ENCODE measurements at regions not wholly inside any gene's neighbourhood (a gene's known extent, or its start where the extent isn't known, plus 50 kb on each side); places are given as distances from the start of the nearest gene placed in this dataset.

GRCh38 chr2:220963930-220964329 lies 608.2 kb downstream of the EPHA4 start:
- no peak overlapping the region for H2AFZ ChIP-seq (ENCODE audit: low read length, unreplicated experiment)
- no peaks in the 10 kb centered on the region for H3K27me3 ChIP-seq (ENCODE audit: insufficient read depth, low read length)
- no peaks in the 10 kb centered on the region for H3K36me3 ChIP-seq (ENCODE audit: insufficient read depth, low read length)
- no peak overlapping the region for H3K27ac ChIP-seq (ENCODE audit: low read depth, low read length)
- no peaks in the 10 kb centered on the region for H3K4me1 ChIP-seq (ENCODE audit: control insufficient read depth, insufficient read depth, low read length, unreplicated experiment)
- H3K4me3 ChIP-seq (ENCODE audit: low read depth, low read length) = no peak overlapping the region
- H3K79me2 ChIP-seq (ENCODE audit: control insufficient read depth, insufficient read depth, low read length, unreplicated experiment) = no peaks in the 10 kb centered on the region

- Histone ChIP-seq H3K4me3 (ENCODE audit: low read depth, low read length) (no peak overlapping the region), H3K27me3 (ENCODE audit: insufficient read depth, low read length) (no peaks in the 10 kb centered on the region), H2AFZ (ENCODE audit: low read length, unreplicated experiment) (no peak overlapping the region), H3K4me1 (ENCODE audit: control insufficient read depth, insufficient read depth, low read length, unreplicated experiment) (no peaks in the 10 kb centered on the region), H3K79me2 (ENCODE audit: control insufficient read depth, insufficient read depth, low read length, unreplicated experiment) (no peaks in the 10 kb centered on the region), H3K27ac (ENCODE audit: low read depth, low read length) (no peak overlapping the region), H3K36me3 (ENCODE audit: insufficient read depth, low read length) (no peaks in the 10 kb centered on the region)
These were observed 605.5 kb downstream of the EPHA4 start for GRCh38 chr2:220966636-220967035.

GRCh38 chr2:220969348-220969747 lies 602.8 kb downstream of the EPHA4 start:
- Histone ChIP-seq H2AFZ (ENCODE audit: low read length, unreplicated experiment) (no peak overlapping the region), H3K27ac (ENCODE audit: low read depth, low read length) (no peak overlapping the region), H3K4me1 (ENCODE audit: control insufficient read depth, insufficient read depth, low read length, unreplicated experiment) (no peaks in the 10 kb centered on the region), H3K4me3 (ENCODE audit: low read depth, low read length) (no peak overlapping the region), H3K27me3 (ENCODE audit: insufficient read depth, low read length) (no peaks in the 10 kb centered on the region), H3K36me3 (ENCODE audit: insufficient read depth, low read length) (no peaks in the 10 kb centered on the region), H3K79me2 (ENCODE audit: control insufficient read depth, insufficient read depth, low read length, unreplicated experiment) (no peaks in the 10 kb centered on the region)

GRCh38 chr2:220980966-220981675 lies 591.0 kb downstream of the EPHA4 start:
- H3K79me2 ChIP-seq (ENCODE audit: control insufficient read depth, insufficient read depth, low read length, unreplicated experiment) = no peaks in the 10 kb centered on the region
- H3K36me3 ChIP-seq (ENCODE audit: insufficient read depth, low read length) = no peaks in the 10 kb centered on the region
- H3K4me3 ChIP-seq (ENCODE audit: low read depth, low read length) = no peak overlapping the region
- peaks cover 5% of the 10 kb centered on the region; the same call in 1 of the 2 replicates for H3K27me3 ChIP-seq (ENCODE audit: insufficient read depth, low read length)
- no peak overlapping the region for H3K27ac ChIP-seq (ENCODE audit: low read depth, low read length)
- no peaks in the 10 kb centered on the region for H3K4me1 ChIP-seq (ENCODE audit: control insufficient read depth, insufficient read depth, low read length, unreplicated experiment)
- H2AFZ ChIP-seq (ENCODE audit: low read length, unreplicated experiment) = no peak overlapping the region

- H2AFZ ChIP-seq (ENCODE audit: low read length, unreplicated experiment) = no peak overlapping the region
- H3K27me3 ChIP-seq (ENCODE audit: insufficient read depth, low read length) = peaks cover 5% of the 10 kb centered on the region; the same call in 1 of the 2 replicates
These were observed 590.2 kb downstream of the EPHA4 start for GRCh38 chr2:220981926-220982325.

GRCh38 chr2:220985561-220985960 lies 586.5 kb downstream of the EPHA4 start:
- peaks cover 3% of the 10 kb centered on the region; the same call in 1 of the 2 replicates for H3K27me3 ChIP-seq (ENCODE audit: insufficient read depth, low read length)
- H3K4me3 ChIP-seq (ENCODE audit: low read depth, low read length) = no peak overlapping the region
- H2AFZ ChIP-seq (ENCODE audit: low read length, unreplicated experiment) = no peak overlapping the region
- H3K4me1 ChIP-seq (ENCODE audit: control insufficient read depth, insufficient read depth, low read length, unreplicated experiment) = no peaks in the 10 kb centered on the region
- H3K36me3 ChIP-seq (ENCODE audit: insufficient read depth, low read length) = no peaks in the 10 kb centered on the region
- no peak overlapping the region for H3K27ac ChIP-seq (ENCODE audit: low read depth, low read length)
- H3K79me2 ChIP-seq (ENCODE audit: control insufficient read depth, insufficient read depth, low read length, unreplicated experiment) = no peaks in the 10 kb centered on the region

More at GRCh38 chr2:220981926-220982325, 590.2 kb downstream of the EPHA4 start:
- H3K4me1 ChIP-seq (ENCODE audit: control insufficient read depth, insufficient read depth, low read length, unreplicated experiment) = no peaks in the 10 kb centered on the region
- H3K27ac ChIP-seq (ENCODE audit: low read depth, low read length) = no peak overlapping the region
- H3K4me3 ChIP-seq (ENCODE audit: low read depth, low read length) = no peak overlapping the region
- no peaks in the 10 kb centered on the region for H3K36me3 ChIP-seq (ENCODE audit: insufficient read depth, low read length)
- no peaks in the 10 kb centered on the region for H3K79me2 ChIP-seq (ENCODE audit: control insufficient read depth, insufficient read depth, low read length, unreplicated experiment)

- no peaks in the 10 kb centered on the region for H3K4me1 ChIP-seq (ENCODE audit: control insufficient read depth, insufficient read depth, low read length, unreplicated experiment)
- H3K27ac ChIP-seq (ENCODE audit: low read depth, low read length) = no peak overlapping the region
- no peaks in the 10 kb centered on the region for H3K36me3 ChIP-seq (ENCODE audit: insufficient read depth, low read length)
- H2AFZ ChIP-seq (ENCODE audit: low read length, unreplicated experiment) = no peak overlapping the region
- H3K27me3 ChIP-seq (ENCODE audit: insufficient read depth, low read length) = peaks cover 3% of the 10 kb centered on the region; the same call in 1 of the 2 replicates
- no peaks in the 10 kb centered on the region for H3K79me2 ChIP-seq (ENCODE audit: control insufficient read depth, insufficient read depth, low read length, unreplicated experiment)
- no peak overlapping the region for H3K4me3 ChIP-seq (ENCODE audit: low read depth, low read length)
These were observed 584.3 kb downstream of the EPHA4 start for GRCh38 chr2:220987839-220988238.

- Histone ChIP-seq H3K4me3 (ENCODE audit: low read depth, low read length) (no peak overlapping the region), H3K4me1 (ENCODE audit: control insufficient read depth, insufficient read depth, low read length, unreplicated experiment) (no peaks in the 10 kb centered on the region), H3K36me3 (ENCODE audit: insufficient read depth, low read length) (no peaks in the 10 kb centered on the region)
These were observed 580.1 kb downstream of the EPHA4 start for GRCh38 chr2:220991972-220992371.

GRCh38 chr2:220994846-220995245 lies 577.3 kb downstream of the EPHA4 start:
- H3K4me3 ChIP-seq (ENCODE audit: low read depth, low read length) = no peak overlapping the region
- no peaks in the 10 kb centered on the region for H3K79me2 ChIP-seq (ENCODE audit: control insufficient read depth, insufficient read depth, low read length, unreplicated experiment)
- H3K36me3 ChIP-seq (ENCODE audit: insufficient read depth, low read length) = no peaks in the 10 kb centered on the region
- no peak overlapping the region for H2AFZ ChIP-seq (ENCODE audit: low read length, unreplicated experiment)
- H3K27me3 ChIP-seq (ENCODE audit: insufficient read depth, low read length) = no peaks in the 10 kb centered on the region
- H3K27ac ChIP-seq (ENCODE audit: low read depth, low read length) = no peak overlapping the region
- H3K4me1 ChIP-seq (ENCODE audit: control insufficient read depth, insufficient read depth, low read length, unreplicated experiment) = no peaks in the 10 kb centered on the region

More at GRCh38 chr2:220991972-220992371, 580.1 kb downstream of the EPHA4 start:
- no peaks in the 10 kb centered on the region for H3K27me3 ChIP-seq (ENCODE audit: insufficient read depth, low read length)
- no peaks in the 10 kb centered on the region for H3K79me2 ChIP-seq (ENCODE audit: control insufficient read depth, insufficient read depth, low read length, unreplicated experiment)
- H2AFZ ChIP-seq (ENCODE audit: low read length, unreplicated experiment) = no peak overlapping the region
- no peak overlapping the region for H3K27ac ChIP-seq (ENCODE audit: low read depth, low read length)

GRCh38 chr2:220995581-220995980 lies 576.5 kb downstream of the EPHA4 start:
- Histone ChIP-seq H2AFZ (ENCODE audit: low read length, unreplicated experiment) (no peak overlapping the region), H3K36me3 (ENCODE audit: insufficient read depth, low read length) (no peaks in the 10 kb centered on the region), H3K4me3 (ENCODE audit: low read depth, low read length) (no peak overlapping the region), H3K79me2 (ENCODE audit: control insufficient read depth, insufficient read depth, low read length, unreplicated experiment) (no peaks in the 10 kb centered on the region), H3K27ac (ENCODE audit: low read depth, low read length) (no peak overlapping the region), H3K4me1 (ENCODE audit: control insufficient read depth, insufficient read depth, low read length, unreplicated experiment) (no peaks in the 10 kb centered on the region), H3K27me3 (ENCODE audit: insufficient read depth, low read length) (no peaks in the 10 kb centered on the region)

GRCh38 chr2:220998156-220998555 lies 573.9 kb downstream of the EPHA4 start:
- Histone ChIP-seq H3K36me3 (ENCODE audit: insufficient read depth, low read length) (no peaks in the 10 kb centered on the region), H3K79me2 (ENCODE audit: control insufficient read depth, insufficient read depth, low read length, unreplicated experiment) (no peaks in the 10 kb centered on the region), H3K27me3 (ENCODE audit: insufficient read depth, low read length) (no peaks in the 10 kb centered on the region), H3K4me1 (ENCODE audit: control insufficient read depth, insufficient read depth, low read length, unreplicated experiment) (no peaks in the 10 kb centered on the region), H2AFZ (ENCODE audit: low read length, unreplicated experiment) (no peak overlapping the region), H3K27ac (ENCODE audit: low read depth, low read length) (no peak overlapping the region), H3K4me3 (ENCODE audit: low read depth, low read length) (no peak overlapping the region)
